ENCODE measurements at regions not wholly inside any gene's neighbourhood (a gene's known extent, or its start where the extent isn't known, plus 50 kb on each side); places are given as distances from the start of the nearest gene placed in this dataset.

DNA sequence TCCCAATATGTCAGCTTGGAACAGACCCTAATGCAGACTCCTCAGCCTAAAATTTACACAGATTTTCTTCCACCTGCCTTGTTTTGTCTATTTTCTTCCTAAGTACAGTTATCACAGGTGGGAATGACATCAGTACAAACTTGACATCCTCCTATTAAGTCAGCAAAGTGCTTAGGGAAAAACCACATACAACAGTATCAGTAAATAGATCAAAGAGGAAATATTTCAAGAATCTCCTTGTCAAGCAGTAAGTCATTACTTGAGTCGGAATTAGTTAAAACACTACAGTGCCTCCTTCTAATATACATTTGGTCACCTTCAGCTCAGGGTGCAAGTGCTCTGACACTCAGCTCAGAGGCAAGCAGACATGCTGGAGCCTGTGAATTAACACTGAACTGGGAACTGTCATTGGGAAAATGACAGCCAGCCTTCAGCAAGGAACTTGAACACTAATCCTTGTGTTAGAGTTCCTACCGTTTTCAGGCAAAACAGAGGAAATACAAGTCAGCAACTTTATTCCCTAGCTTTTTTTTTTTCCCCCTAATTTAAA lies 394.3 kb upstream of the HTR2A start:
- no peak overlapping the region for H2BK120ac ChIP-seq (ENCODE audit: low read depth, low read length, poor library complexity, severe bottlenecking)
- TF ChIP-seq, protein P1, sequence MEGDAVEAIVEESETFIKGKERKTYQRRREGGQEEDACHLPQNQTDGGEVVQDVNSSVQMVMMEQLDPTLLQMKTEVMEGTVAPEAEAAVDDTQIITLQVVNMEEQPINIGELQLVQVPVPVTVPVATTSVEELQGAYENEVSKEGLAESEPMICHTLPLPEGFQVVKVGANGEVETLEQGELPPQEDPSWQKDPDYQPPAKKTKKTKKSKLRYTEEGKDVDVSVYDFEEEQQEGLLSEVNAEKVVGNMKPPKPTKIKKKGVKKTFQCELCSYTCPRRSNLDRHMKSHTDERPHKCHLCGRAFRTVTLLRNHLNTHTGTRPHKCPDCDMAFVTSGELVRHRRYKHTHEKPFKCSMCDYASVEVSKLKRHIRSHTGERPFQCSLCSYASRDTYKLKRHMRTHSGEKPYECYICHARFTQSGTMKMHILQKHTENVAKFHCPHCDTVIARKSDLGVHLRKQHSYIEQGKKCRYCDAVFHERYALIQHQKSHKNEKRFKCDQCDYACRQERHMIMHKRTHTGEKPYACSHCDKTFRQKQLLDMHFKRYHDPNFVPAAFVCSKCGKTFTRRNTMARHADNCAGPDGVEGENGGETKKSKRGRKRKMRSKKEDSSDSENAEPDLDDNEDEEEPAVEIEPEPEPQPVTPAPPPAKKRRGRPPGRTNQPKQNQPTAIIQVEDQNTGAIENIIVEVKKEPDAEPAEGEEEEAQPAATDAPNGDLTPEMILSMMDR (conservative IDR thresholded peaks at IDR 0.05), result no peak
- H3K36me3 Mint-ChIP-seq (ENCODE audit: insufficient read depth in 1 of 3, low read depth in 3 of 3), result no peaks in the 10 kb centered on the region
- no peak for DNase-seq
- H3K9ac ChIP-seq (ENCODE audit: extremely low read depth, insufficient read length, low read length), result no peak overlapping the region
- no peak overlapping the region; the same call in 1 of the 2 replicates for H2BK15ac ChIP-seq (ENCODE audit: low read depth, low read length)
- no peaks in the 10 kb centered on the region for H3K27me3 ChIP-seq (ENCODE audit: insufficient read depth, low read length)
- H3K27me3 Mint-ChIP-seq (ENCODE audit: low read depth), result no peaks in the 10 kb centered on the region
- no peak overlapping the region for H3T11ph ChIP-seq (ENCODE audit: low read length)
- no peaks in the 10 kb centered on the region; a peak in 2 of 5 replicates for H3K9me3 Mint-ChIP-seq
- no peak overlapping the region for H3K4ac ChIP-seq (ENCODE audit: low read depth, low read length)
- H4K8ac ChIP-seq (replicated peaks; ENCODE audit: insufficient read length, low read depth, low read length), result no peak overlapping the region
- no CpG with 5 or more reads among the region's 2 CpGs for WGBS (ENCODE audit: extremely low coverage, insufficient read length, low lambda C conversion rate)
- no peak overlapping the region for H4K91ac ChIP-seq (ENCODE audit: insufficient read length, low read depth, low read length)
- no peak overlapping the region for H4K5ac ChIP-seq (ENCODE audit: insufficient read length, low read depth, low read length)
- H3K4me3 Mint-ChIP-seq, result no peak overlapping the region
- no peak overlapping the region for H3K27ac ChIP-seq (ENCODE audit: insufficient read length, low read depth, low read length)
- no peak overlapping the region for H3K18ac ChIP-seq (ENCODE audit: insufficient read length, low read depth, low read length)
- no peaks in the 10 kb centered on the region for H3K79me1 ChIP-seq (ENCODE audit: insufficient read depth, low read depth, low read length, poor library complexity, severe bottlenecking)
- no peak overlapping the region for H2AK5ac ChIP-seq (ENCODE audit: insufficient read length, low read length)
- no peak overlapping the region for H3K14ac ChIP-seq (ENCODE audit: insufficient read depth, low read length)
- H3K56ac ChIP-seq (ENCODE audit: insufficient read length, low read depth, low read length), result no peak overlapping the region
- H3K9me3 ChIP-seq (ENCODE audit: control insufficient read depth, low read depth, low read length), result no peaks in the 10 kb centered on the region
- H3K4me2 ChIP-seq (ENCODE audit: insufficient read depth, insufficient read length, low read length), result no peak overlapping the region
- no peak overlapping the region for H2BK12ac ChIP-seq (ENCODE audit: insufficient read length, low read depth, low read length)
- H3K27ac Mint-ChIP-seq, result no peak overlapping the region
- H4K20me1 ChIP-seq (ENCODE audit: control insufficient read depth, insufficient read depth, insufficient read length), result no peaks in the 10 kb centered on the region
- H3K79me2 ChIP-seq (ENCODE audit: insufficient read depth, low read length), result no peaks in the 10 kb centered on the region
- H3K4me1 Mint-ChIP-seq, result peaks cover 3 to 8% of the 10 kb centered on the region in 2 experiments; a peak in 3 of 4 replicates
- H3K4me1 ChIP-seq (ENCODE audit: insufficient read depth, low read length), result no peaks in the 10 kb centered on the region
- H3K23me2 ChIP-seq (ENCODE audit: insufficient read length, low read depth, low read length, poor library complexity, severe bottlenecking), result no peaks in the 10 kb centered on the region
- H2AFZ ChIP-seq (ENCODE audit: low read length), result no peak overlapping the region
- H2BK20ac ChIP-seq (ENCODE audit: low read depth, low read length, poor library complexity, severe bottlenecking), result no peak overlapping the region
- no peak overlapping the region for H2BK5ac ChIP-seq (ENCODE audit: insufficient read length, low read length)
- no peak overlapping the region for H3K23ac ChIP-seq (ENCODE audit: insufficient read length, low read depth, low read length)

Measured in H9 (cell line).